HepG2 (cell line): ENCODE measurements at regions not wholly inside any gene's neighbourhood (a gene's known extent, or its start where the extent isn't known, plus 50 kb on each side); places are given as distances from the start of the nearest gene placed in this dataset.

ENCODE experiments used
- MXD3 ChIP-seq: IDR thresholded peaks from 2 replicates; pipeline ENCODE4 v1.6.1; 2016; ENCODE audit warnings: mild to moderate bottlenecking, missing biosample characterization, missing genetic modification reagents
- TCF12 ChIP-seq, 2 experiments: fragments of 450-650 bp in 1 of 2; sonication (generic) in 1 of 2; formaldehyde crosslinking in 1 of 2; IDR thresholded peaks; 2 replicates each; pipeline versions ENCODE4 v1.6.1 to v1.8.0; 2017 to 2022; ENCODE audit warnings: antibody characterized with exemption in 1 of 2, mild to moderate bottlenecking in 1 of 2, missing genetic modification reagents in 1 of 2, moderate library complexity in 1 of 2
- ZNF407 ChIP-seq: sonication (generic); formaldehyde crosslinking; IDR thresholded peaks from one replicate; pipeline ENCODE4 v1.5.1; 2020; ENCODE audit warnings: mild to moderate bottlenecking, missing genetic modification reagents; ENCODE audit errors: not compliant biosample characterization
- ZNF878 ChIP-seq: sonication (generic); formaldehyde crosslinking; IDR thresholded peaks from 2 replicates; pipeline ENCODE4 v1.8.1; 2023; ENCODE audit warnings: mild to moderate bottlenecking, missing genetic modification reagents, moderate library complexity
- ZSCAN22 ChIP-seq: sonication (generic); formaldehyde crosslinking; IDR thresholded peaks from 2 replicates; pipeline ENCODE4 v1.4.0; 2020; ENCODE audit warnings: mild to moderate bottlenecking, missing genetic modification reagents

GRCh38 chr3:76653640-76654251 is 386.2 kb upstream of the ROBO2 start (continued):
- TF ChIP-seq ZNF407 (CRISPR knock-in tag) (no peak), ZSCAN22 (CRISPR knock-in tag) (no peak), TCF12 (IDR thresholded peaks at IDR 0.05) (no peak), TCF12 (CRISPR knock-in tag; IDR thresholded peaks at IDR 0.05) (no peak), ZNF878 (CRISPR knock-in tag) (no peak), MXD3 (CRISPR knock-in tag) (no peak)
- TF ChIP-seq, all 625 proteins: peak for 0
